Effector memory CD4-positive, alpha-beta T cell (primary cell): ENCODE measurements at regions not wholly inside any gene's neighbourhood (a gene's known extent, or its start where the extent isn't known, plus 50 kb on each side); places are given as distances from the start of the nearest gene placed in this dataset.

Experiments used
- DNase-seq, 3 donors: peaks; one replicate each; pipeline ENCODE4 v3.0.0-alpha.2; 2020
- H3K27ac ChIP-seq: 2 replicates; pipeline ENCODE4 v1.7.0; 2013; ENCODE audit warnings: mild to moderate bottlenecking, low read length, moderate library complexity; ENCODE audit not compliant: insufficient read depth, poor library complexity, severe bottlenecking
- H3K27me3 ChIP-seq: replicated peaks from 2 replicates; pipeline ENCODE4 v1.7.0; 2013; ENCODE audit warnings: mild to moderate bottlenecking, low read length; ENCODE audit not compliant: insufficient read depth, control insufficient read depth, poor library complexity, severe bottlenecking
- H3K36me3 ChIP-seq: 2 replicates; pipeline ENCODE4 v1.7.0; 2013; ENCODE audit warnings: mild to moderate bottlenecking, low read length, moderate library complexity; ENCODE audit not compliant: control insufficient read depth, insufficient read depth
- H3K4me1 ChIP-seq: 2 replicates; pipeline ENCODE4 v1.7.0; 2013; ENCODE audit warnings: low read length, mild to moderate bottlenecking; ENCODE audit not compliant: control insufficient read depth, insufficient read depth, poor library complexity, severe bottlenecking
- H3K4me3 ChIP-seq: 2 replicates; pipeline ENCODE4 v1.7.0; 2013; ENCODE audit warnings: low read length, low read depth, mild to moderate bottlenecking; ENCODE audit not compliant: insufficient read depth, poor library complexity, severe bottlenecking
- H3K9me3 ChIP-seq: 2 replicates; pipeline ENCODE4 v1.7.0; 2013; ENCODE audit warnings: mild to moderate bottlenecking, low read length, moderate library complexity; ENCODE audit not compliant: control insufficient read depth

DNA sequence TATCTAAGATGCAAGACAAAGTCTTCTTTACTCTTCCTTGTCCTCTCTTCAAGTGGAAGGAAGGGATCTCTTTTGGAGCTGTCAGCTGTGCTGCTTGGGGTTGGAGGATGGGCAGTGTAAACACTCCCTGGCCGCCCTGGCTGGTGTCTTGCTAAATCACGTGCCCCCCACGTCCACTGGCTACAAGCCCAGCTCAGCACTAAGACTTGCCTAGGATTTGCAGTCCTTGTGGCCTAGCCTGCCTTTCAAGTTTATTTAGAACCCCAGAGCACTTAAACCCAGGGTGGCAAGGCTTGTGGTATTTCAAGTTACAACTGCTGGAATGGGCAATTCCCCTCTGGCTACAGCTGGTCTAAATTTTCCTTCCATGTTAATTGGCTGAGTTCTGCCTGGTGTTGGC lies 272.4 kb upstream of the MYO3A start:
- H3K27me3 ChIP-seq, result no peaks in the 10 kb centered on the region
- no peak for DNase-seq
- no peaks in the 10 kb centered on the region for H3K4me1 ChIP-seq
- no peak overlapping the region for H3K4me3 ChIP-seq
- H3K36me3 ChIP-seq, result no peaks in the 10 kb centered on the region
- no peak overlapping the region for H3K27ac ChIP-seq
- no peaks in the 10 kb centered on the region for H3K9me3 ChIP-seq

- no peak for DNase-seq
- no peaks in the 10 kb centered on the region for H3K9me3 ChIP-seq
- H3K4me3 ChIP-seq, result no peak overlapping the region
- no peak overlapping the region for H3K27ac ChIP-seq
- H3K4me1 ChIP-seq, result no peaks in the 10 kb centered on the region
- H3K27me3 ChIP-seq, result no peaks in the 10 kb centered on the region
- H3K36me3 ChIP-seq, result no peaks in the 10 kb centered on the region
Measured at GRCh38 chr10:25666276-25666675, 267.8 kb upstream of the MYO3A start.

GRCh38 chr10:25675204-25675603 lies 258.8 kb upstream of the MYO3A start:
- Histone ChIP-seq H3K4me1 (no peaks in the 10 kb centered on the region), H3K36me3 (no peaks in the 10 kb centered on the region)

GRCh38 chr10:25675615-25676014 lies 258.4 kb upstream of the MYO3A start:
- no peak for DNase-seq

More at GRCh38 chr10:25675204-25675603, 258.8 kb upstream of the MYO3A start:
- no peak overlapping the region for H3K4me3 ChIP-seq
- no peaks in the 10 kb centered on the region for H3K9me3 ChIP-seq
- DNase-seq, result no peak
- H3K27ac ChIP-seq, result no peak overlapping the region
- no peaks in the 10 kb centered on the region for H3K27me3 ChIP-seq

DNA sequence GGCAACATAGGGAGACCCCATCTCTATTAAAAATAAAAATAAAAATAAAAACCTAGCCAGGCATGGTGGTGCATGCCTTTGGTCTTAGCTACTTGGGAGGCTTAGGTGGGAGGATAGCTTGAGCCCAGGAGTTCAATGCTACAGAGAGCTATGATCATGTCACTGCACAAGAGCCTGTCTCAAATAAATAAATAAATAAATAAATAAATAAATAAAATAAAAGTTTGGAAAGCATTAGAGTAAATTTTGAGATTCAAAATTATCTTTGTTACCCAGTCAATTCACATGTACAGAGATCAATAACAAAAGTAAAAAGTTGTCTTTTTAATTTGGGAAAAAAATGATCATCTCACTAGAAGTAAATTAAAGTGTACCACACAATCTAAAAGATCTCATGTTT lies 255.8 kb upstream of the MYO3A start:
- no peaks in the 10 kb centered on the region for H3K4me1 ChIP-seq
- no peaks in the 10 kb centered on the region for H3K27me3 ChIP-seq
- no peak overlapping the region for H3K4me3 ChIP-seq
- no peak overlapping the region for H3K27ac ChIP-seq
- no peaks in the 10 kb centered on the region for H3K36me3 ChIP-seq
- no peak for DNase-seq
- no peaks in the 10 kb centered on the region for H3K9me3 ChIP-seq

More at GRCh38 chr10:25675615-25676014, 258.4 kb upstream of the MYO3A start:
- no peak overlapping the region for H3K4me3 ChIP-seq
- H3K9me3 ChIP-seq, result no peaks in the 10 kb centered on the region
- H3K4me1 ChIP-seq, result no peaks in the 10 kb centered on the region
- H3K27ac ChIP-seq, result no peak overlapping the region
- H3K36me3 ChIP-seq, result no peaks in the 10 kb centered on the region
- H3K27me3 ChIP-seq, result no peaks in the 10 kb centered on the region

DNA sequence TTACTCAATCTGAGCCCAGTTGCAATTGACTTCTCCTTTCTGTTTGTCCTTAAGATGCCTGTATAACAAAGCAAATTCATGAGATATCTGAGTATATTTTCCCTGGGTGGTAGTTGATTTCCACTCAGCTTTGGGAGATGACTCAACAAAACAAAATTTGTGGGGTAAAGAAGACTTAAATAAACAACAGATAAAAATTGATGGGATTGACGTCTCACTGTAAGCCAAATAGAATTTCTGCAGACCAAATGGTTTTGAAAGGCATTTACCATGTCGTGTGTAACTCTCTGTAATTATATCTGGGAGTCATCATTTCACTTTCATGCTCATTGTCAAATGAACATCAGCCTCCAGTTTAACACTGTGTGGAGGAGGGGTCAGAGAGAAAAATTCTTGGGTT lies 255.4 kb upstream of the MYO3A start:
- DNase-seq, result no peak
- Histone ChIP-seq H3K36me3 (no peaks in the 10 kb centered on the region), H3K27ac (no peak overlapping the region), H3K4me1 (no peaks in the 10 kb centered on the region), H3K9me3 (no peaks in the 10 kb centered on the region), H3K27me3 (no peaks in the 10 kb centered on the region), H3K4me3 (no peak overlapping the region)

DNA sequence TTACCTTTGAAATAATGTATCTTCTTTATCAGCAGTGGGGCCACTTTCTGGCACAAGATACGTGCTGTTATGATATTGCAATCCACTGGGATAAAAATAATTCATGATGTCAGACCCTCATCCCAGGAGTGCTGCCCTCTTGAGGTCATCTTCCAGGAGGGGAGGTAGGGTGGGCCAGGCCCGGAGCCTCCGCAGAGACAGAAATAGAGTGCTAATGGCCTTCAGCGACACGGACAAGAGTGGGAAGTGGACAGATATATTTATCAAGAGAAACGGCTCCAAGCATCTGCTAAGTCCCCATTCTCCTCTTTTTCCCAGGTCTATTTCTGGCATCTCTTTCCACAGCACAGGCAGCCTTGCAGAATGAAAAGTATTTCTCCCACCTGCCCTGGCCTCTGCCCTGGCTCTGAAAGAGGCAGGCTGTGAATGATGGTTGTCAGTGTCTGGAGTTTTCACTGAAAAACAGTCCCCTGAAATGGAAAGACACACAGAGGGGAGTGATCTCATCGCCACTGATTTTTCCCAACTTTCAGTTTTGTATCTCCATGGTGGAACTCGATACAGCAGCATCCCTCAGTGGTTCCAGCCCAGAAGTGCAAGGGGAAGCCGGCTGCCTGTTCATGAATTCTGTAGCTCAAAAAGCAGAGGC lies 251.7 kb upstream of the MYO3A start:
- Histone ChIP-seq H3K4me1 (no peaks in the 10 kb centered on the region), H3K4me3 (no peak overlapping the region), H3K27ac (no peak overlapping the region), H3K27me3 (no peaks in the 10 kb centered on the region), H3K36me3 (no peaks in the 10 kb centered on the region), H3K9me3 (no peaks in the 10 kb centered on the region)
- DNase-seq, result no peak

GRCh38 chr10:25683344-25683743 lies 250.7 kb upstream of the MYO3A start:
- no peak overlapping the region for H3K27ac ChIP-seq
- no peak overlapping the region for H3K4me3 ChIP-seq
- no peak for DNase-seq
- no peaks in the 10 kb centered on the region for H3K36me3 ChIP-seq
- H3K27me3 ChIP-seq, result no peaks in the 10 kb centered on the region
- no peaks in the 10 kb centered on the region for H3K9me3 ChIP-seq
- H3K4me1 ChIP-seq, result no peaks in the 10 kb centered on the region

DNA sequence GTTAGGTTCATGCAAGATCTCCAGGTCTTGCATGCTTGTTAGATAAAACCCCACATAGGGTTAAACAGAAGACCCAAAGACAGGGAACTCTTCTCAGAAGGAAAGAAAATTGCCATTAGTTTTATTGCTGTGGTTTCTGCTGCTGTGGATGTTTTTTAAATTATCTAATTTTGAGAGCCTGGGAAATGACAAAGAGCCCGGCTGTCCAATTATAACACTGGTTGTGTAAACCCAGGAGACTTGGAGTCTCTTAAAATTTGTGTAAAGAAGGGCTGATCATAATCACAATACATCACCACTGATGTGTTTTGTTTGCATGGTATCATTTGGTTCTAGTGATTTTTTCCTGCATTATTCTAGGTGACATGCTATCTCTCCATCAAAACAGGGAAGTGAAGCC lies 246.5 kb upstream of the MYO3A start:
- Histone ChIP-seq H3K4me3 (no peak overlapping the region), H3K27ac (no peak overlapping the region), H3K4me1 (no peaks in the 10 kb centered on the region), H3K9me3 (no peaks in the 10 kb centered on the region), H3K27me3 (no peaks in the 10 kb centered on the region), H3K36me3 (no peaks in the 10 kb centered on the region)
- DNase-seq, result no peak

- no peak for DNase-seq
- no peaks in the 10 kb centered on the region for H3K4me1 ChIP-seq
- no peaks in the 10 kb centered on the region for H3K36me3 ChIP-seq
- no peak overlapping the region for H3K27ac ChIP-seq
- H3K9me3 ChIP-seq, result no peaks in the 10 kb centered on the region
- no peak overlapping the region for H3K4me3 ChIP-seq
- H3K27me3 ChIP-seq, result no peaks in the 10 kb centered on the region
Measured at GRCh38 chr10:25689346-25690100, 244.5 kb upstream of the MYO3A start.
